Islet of Langerhans (tissue), 1 donor: ENCODE measurements at regions not wholly inside any gene's neighbourhood (a gene's known extent, or its start where the extent isn't known, plus 50 kb on each side); places are given as distances from the start of the nearest gene placed in this dataset.

Experiments used
- FAIRE-seq: peaks from one replicate; lab custom pipeline; 2011; peaks lifted over from hg19 to GRCh38; lab: Jason Lieb, UNC

DNA sequence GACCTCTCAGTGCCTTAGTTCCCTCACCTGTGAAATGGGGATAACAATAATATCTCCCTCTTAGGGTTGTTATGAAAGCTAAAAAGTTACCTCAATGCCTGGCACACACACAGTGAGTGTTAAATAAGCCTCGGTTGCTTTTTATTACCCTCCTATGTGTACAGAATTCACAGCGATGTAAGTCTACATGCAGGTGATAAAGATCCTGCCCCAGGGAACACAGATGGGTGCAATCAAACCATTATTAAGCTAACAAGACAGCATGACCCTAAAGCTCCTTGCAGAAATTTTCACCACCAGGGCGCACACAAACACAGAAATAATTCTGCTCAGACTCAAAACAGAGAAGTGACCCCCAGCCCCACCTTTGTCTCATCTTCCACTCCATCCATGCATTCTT, 261.9 kb downstream of the SNX10 start:
- no peak for FAIRE-seq

DNA sequence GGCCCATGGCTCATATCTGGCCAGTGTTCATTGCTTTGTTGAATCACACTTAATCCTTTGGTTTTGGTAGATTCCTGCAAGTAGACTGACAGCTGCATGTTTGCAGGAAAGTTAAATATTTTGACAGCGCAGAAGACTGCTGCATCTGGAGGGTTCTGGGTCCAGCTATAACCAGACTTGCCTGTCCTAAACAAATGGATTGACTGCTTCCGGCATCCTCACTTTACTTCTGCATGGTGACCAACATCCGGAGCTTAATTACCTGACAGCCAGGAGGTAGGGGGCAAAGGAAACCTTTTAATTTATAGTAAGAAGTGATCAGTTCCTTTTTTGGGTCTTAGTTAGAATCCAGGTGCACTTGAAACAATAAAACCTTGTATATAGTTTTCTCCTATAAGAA, 263.3 kb downstream of the SNX10 start:
- FAIRE-seq, result no peak

DNA sequence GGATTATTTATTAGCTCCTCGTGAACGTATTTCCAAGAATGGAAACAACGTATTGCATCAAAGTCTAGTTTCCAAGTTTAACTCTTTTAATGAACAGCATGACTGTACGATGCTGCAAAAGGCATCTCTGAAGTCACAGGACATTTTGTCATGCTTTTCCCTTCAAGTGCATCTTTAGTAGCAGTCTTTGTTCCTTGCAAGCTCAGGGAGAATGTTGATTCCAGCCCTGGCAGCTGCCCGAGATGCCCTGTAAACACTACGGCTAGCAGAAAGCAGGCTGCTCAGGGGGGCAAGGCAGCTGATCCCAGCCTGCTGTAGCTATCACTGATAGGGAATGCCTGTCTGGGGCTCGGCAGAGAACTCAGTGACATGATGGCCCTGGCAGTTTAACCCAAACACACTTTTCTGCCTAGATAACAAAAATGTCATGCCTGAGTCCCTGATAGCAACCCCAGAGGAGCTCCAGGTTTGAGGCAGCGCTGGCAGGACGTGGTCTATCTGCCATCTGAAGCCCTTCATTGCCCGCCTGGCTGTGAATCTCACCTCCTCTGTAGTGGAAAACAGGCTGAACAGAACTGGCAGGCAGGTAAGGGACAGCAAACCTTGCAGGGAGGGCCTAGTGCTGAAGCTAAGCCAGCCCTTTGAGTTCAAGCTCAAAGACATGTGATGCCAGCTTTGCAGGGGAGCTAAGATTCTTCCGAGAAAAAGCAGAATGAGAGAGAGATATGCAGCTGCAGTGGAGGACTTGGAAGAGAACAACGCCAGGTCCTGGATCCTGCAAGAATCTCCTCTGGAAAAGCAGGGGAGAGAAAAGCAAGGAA, 264.6 kb downstream of the SNX10 start:
- no peak for FAIRE-seq

DNA sequence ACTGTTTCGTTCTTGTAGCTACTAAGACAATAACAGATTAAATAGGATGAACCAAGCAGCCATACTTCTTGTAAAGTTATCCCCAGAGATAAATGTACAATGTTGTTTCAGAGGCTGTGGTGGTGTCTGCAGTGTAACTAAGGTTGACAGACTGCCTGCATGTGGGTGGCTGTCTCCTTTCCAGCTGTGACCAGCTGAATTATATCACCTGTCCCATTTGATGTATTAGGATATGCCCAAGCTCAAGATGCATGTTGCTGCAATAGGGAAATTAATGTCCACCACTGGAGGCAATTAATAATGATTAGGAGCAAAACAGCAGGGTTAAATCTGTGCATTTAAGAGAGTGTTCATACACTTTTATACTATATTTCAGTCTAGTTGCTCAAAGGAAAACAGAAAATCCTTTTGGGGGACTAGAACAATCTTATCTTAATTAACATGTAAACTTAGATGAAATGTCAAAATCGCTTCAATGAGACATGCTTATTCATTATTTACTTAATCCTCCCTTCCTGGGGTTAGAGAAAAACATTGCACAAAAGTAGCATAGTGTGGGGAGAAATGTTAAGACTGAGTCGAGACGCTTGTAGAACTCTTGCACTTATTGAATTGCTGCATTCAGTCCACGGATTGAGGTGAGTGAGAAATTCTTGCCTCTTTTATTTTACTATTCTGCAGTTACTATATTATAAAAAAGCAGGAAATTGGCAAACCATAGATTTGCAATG, 269.0 kb downstream of the SNX10 start:
- FAIRE-seq, result no peak

DNA sequence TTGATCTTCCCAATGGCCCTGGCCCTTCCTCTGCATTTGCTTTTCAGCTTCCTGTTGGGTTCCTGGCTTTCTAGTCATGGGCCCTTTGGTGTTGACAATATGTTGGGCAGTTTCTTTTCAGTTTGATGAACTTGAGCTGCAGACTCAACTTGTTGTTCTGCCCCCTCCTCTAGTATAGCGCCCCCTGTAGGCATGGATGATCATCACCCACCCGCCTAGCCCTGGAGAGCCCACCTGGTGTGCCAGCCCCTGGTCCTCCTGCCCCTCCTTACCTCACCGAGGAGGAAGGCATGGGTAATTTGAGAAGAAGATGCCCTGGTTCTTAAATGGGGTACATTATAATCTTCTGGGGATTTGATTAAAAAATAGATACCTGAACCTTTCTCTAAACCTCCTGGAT, 271.2 kb downstream of the SNX10 start:
- no peak for FAIRE-seq

DNA sequence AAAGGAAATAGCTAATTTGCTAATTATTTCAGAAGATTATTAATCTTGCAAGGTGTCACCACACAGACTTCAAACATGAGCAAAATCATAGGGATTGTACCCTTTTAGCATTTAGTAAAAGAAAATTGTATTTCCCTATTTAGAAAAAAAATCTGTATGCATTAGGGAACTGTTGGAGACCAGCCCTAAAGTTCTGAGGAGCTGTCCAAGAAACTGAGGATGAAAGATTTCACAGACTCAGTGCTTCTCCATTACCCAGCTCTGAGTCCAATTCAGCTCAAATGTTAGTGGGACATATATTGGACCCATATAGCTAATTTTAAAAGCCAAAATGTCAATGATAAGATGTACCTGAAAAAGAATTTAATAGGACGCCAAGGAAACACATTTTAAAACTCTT, 271.7 kb downstream of the SNX10 start:
- no peak for FAIRE-seq

DNA sequence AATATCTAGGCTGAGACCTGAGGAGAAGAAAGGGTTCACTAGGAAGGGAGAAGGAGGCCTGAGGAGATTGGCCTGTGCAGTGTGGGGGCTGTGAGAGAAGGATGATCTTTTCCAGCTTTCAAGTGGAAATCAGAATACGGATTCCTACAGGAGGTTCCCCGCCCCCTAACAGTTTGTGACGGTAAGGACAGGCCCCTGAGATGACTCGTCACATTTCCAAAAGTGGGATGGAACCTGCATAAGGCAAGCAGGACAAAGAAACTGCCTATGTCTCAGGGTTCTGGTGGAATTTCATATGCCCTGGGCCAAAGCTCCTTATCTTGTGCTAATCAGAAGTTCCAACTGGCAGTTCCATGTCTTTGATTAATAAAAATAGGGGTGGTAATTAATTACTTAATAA, 275.6 kb downstream of the SNX10 start:
- FAIRE-seq, result no peak

DNA sequence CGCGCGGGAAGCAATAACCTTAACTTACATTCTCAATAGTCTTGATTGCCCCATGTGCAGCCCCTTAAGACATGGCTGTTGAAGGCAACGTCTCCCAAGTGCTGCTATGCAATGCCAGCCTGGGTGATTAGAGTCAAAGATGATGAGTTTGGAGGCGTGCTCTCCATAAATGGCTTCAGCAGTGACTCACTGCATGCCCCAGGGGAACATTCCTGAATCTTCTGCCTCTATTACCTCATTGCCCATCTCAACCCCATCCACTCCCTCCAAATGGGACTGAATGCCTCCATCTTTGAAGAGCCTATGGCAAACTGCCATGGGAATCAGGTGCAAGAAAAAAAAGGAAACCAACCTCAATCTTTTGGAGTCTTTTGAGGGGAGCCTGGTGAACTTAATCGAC, 282.8 kb downstream of the SNX10 start:
- no peak for FAIRE-seq

DNA sequence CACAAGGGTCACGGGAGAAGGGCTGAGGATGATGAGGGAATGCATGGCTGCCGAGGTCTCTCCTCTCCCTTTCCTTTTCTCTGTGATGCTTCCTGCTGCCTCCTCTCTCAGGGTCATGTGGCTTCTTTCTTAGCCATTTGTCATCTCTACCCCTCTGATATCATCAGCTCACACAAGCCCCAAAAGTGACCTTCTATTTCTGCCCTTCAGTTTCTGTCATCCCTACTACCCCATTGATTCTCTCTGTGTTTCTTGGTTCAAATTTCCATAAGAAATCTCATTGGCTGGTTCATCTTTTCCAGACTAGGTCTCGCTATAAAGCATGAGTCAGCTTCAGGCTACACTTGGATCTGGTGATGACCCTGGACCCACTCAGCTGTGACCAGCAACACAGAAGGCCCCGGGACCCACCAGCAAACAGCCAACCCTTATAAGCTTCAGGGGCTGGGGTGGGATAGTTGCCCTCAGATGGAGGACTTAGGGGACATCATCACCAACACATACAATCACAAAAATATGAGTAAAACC, 284.3 kb downstream of the SKAP2 start:
- no peak for FAIRE-seq

DNA sequence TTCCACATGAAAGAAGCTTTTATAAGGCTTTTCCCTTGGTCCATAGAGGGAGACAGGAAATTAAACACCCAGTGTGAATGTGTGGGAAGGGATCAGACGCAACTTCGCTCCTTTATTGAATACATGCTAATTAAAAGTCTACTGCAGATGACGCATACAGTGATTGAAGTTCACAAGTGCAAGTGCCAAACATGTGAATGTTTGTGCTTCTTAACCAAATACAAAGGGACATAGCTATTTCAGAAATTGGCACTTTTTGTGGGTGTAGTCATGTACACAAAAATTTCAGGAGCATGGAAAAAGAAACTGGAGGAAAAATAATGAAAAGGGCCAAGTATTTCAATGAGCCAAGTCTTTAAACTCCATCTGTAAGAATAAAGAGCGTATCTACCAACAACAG, 283.7 kb downstream of the SKAP2 start:
- FAIRE-seq, result no peak

DNA sequence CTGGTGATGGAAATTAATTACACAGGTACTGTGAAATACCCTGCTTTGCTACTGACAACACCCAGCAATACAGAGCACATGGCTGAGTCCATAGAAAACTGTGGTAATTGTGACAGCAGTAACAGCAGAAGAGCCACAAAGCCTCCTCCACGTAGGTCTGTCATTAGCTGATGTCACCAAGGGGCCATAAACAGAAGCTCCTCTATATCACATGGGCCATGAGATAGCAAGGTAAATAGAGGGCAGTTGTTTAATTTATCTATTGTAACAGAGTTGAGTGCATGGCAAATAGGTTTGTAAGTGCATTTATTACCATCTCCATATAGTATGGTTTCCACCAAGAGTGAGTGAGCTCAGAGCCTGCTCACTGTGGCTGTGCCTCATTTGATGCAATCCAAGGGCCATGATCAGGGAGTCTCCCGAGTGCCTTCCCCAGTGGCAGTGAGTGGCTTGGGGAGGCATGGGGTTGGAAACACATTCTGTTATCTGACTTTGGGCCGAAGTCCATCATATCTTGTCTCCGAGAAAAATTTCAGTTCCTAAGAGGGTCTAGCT, 281.2 kb downstream of the SKAP2 start:
- FAIRE-seq, result no peak

DNA sequence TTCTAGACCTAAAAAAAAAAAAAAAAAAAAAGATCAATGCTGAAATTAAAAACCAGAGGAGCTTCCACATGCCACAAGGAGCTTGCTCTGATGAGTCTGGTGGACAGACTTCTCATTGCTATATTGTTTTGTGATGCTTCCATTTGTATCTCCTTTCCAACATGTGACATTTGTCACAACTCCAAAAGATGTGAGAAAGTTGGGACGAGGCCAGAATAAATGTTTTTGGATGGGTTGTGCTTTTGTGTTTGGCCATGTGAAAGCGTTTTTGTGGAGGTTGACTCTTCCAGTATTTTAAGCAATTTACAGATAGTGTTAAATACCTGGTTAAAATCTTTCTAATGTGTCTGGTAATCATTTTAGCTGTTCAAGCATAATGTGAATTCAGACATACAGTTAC, 280.1 kb downstream of the SKAP2 start:
- FAIRE-seq, result no peak

DNA sequence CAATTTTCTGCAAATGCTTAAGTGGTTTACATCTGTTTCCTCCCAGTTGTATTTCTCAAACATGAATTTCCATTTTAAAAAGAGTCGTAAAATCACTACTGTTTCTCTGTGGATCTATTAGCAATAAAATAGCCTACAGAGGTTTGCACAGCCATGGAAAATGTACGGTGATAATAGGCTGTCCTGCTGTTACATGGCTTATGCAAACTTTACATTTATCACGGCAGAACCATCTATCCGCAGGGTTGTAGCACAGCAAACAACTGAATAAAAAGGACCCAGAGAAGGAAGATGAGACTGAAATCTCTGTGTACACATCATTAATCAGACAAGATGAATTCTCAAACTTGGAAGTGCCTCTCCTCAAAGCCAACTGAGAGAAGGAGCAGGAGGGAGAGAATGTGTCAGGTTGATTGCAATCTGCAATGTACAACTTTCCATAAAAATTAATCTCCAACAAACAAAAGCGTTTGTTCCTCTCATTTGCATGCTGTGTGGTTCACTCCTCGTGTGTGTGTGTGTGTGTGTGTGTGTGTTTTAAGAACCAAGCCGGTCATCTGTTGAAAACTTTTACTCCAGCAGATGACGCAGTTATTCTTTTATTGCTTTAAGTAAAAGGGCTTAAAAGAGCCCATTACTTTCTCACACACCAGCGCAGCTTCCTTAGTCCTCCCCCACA, 279.3 kb downstream of the SKAP2 start:
- no peak for FAIRE-seq

DNA sequence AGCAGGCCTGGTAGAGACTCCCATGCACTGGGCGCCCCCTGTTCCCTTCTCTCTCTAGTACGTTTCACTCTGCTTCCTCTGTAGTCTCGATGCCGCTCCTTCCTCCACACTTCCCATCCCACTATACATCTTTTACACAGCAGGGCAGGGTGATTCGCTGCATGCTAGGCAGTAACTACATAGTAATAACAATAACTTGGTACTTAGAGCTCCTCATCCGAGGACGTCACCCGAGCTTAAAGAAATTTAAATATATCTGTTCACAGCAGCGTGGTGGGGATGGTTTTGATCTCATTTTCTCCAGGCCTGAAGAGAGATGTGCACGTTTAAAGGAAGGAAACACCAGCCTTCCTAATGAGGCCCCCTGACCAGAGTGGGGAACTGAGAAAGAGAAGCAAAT, 276.9 kb downstream of the SKAP2 start:
- FAIRE-seq, result no peak

DNA sequence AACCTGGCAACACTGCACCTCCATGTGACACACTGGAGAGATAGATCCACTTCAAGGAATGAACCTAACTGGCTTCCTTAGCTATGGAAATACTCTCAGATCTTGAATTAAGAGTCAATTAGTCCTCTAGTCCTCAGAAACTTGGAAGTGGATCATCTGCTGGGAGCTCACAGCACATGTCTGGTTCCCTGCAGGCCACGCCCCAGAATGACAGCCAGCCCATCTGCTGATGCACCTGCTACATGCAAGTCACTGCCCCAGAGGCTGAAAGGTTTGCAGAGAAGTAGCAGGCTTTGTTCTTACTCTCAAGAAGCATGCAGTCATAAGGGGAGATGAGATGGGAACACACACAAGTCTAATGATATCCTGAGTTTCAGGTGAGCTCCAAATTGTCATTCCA, 275.9 kb downstream of the SKAP2 start:
- FAIRE-seq, result no peak

DNA sequence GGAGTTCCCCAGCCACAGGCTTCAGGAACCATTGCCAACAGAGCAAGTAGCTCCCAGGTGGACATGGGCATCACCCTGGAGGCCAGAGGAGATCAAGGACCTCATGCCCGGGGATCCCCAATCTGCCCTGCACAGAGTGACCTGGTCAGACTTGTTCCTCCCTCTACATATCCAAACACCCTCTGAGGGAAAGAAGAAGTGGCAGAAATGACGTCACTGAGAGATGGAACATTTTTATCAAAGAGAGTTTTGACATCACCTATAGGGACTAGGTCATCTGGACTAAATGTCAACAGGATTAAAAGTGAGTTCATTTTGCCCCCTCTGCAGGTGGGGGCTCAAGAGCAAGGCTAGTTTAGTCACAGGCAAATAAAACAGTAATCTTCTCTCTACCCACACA, 273.7 kb downstream of the SKAP2 start:
- no peak for FAIRE-seq

DNA sequence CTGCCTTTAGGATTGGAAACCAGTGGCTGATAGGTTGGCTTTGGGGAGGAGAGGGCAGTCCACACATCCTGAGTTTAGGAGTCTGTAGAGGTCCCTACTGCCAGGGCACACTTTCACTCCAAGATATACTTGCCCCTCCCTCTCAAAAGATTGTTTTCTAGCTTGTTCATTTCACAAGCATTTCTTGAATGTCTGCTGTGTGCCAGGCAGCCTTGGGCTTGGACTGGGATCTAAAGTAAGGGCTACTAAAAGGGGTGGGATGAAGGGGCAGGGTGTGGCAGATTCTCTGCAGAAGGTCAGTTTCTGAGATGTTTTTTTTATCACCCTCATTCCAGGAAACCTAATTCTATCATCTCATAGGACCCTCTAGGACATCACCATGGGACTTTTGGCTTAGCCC, 272.4 kb downstream of the SKAP2 start:
- FAIRE-seq, result no peak

DNA sequence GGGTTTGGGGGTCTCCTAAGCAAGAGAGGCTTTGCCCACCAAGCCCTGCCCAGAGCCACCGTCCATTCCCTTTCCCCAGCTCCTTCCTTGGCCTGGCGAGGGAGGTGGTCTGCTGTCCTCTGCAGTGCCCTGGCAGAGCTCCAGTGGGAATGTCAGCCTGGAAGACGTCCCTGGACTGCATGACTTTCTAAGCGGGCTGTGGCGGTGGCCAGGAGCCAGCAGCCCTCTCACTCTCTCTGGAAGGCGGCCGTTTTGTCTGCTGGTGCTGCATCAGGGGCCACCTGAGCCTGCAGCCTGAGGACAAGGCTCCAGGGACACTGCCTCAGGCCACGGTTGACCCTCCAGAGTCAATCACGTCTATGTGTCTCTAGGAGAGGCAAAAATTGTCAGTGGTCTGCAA, 271.0 kb downstream of the SKAP2 start:
- no peak for FAIRE-seq

DNA sequence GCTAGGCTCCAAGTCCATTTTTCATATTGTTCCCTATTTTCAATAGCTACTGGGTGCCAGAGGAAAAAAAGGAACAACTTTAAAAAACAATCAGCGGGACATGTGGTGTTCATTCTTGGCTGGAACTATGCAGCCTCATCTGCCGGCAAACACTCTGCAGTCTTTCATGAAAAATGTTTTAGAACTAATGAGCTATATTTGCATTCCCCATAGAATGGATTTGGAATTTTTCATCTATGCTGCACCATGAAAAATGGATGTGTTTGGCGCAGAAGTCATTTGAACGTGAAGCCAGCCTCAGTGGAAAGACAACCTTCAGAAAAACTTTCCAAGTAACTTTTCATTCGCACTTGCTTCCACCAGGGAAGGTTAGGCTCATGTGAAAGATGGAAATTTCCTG, 270.5 kb downstream of the SKAP2 start:
- FAIRE-seq, result no peak

DNA sequence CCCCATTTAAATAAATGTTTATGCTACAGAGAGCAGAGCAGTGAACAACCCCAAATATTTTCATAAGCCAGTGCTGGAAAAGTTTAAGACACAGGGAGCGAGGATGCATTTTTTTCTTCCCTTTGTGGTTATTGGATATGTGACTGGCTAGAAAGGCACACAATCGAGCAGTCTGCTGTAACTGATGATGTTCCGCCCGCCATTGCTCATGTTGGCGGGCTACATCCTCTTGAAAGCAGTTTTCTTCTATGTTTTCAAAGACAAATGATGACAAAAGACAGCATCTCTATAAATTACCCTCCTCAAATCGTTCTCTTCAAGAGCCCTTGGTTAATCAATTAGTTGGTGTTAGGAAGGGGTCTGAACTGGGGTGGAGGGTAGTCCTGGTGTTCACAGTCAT, 269.8 kb downstream of the SKAP2 start:
- no peak for FAIRE-seq

DNA sequence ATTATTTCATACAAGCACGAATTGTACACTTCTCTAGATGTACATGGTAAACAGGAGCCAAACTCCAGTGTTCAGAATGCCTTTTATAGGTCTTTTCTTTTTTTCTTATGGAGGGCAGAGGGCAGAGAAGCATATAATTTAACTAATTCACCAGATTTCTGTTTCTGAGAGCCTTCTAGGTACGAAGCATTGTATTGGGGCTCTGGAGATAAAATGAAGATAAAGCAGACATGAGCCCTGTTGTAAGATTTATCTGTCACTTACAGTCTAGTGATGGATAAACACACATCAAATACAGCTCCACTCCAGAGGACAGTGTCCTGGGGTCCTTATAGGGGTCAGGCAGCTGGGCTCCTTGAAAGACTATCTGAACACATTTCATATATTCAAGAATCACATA, 265.5 kb downstream of the SKAP2 start:
- no peak for FAIRE-seq

DNA sequence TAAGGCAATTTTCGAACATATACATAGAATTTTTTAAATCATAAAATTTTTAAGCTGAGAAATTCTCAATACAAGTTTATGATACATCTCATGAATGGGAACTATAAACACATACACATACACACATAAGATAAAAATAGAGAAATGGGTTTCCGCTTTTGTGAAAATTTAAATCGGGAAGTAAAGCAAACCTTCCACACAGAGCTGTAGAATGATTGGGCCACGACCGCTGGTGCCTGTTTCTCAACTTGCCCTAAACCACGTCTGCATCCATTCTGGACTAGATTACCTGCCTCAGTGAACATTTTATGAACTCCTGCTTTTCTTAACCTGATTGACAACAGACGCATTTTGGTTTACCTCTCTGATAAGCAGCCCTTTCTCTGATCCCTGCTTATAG, 264.4 kb downstream of the SKAP2 start:
- FAIRE-seq, result no peak

DNA sequence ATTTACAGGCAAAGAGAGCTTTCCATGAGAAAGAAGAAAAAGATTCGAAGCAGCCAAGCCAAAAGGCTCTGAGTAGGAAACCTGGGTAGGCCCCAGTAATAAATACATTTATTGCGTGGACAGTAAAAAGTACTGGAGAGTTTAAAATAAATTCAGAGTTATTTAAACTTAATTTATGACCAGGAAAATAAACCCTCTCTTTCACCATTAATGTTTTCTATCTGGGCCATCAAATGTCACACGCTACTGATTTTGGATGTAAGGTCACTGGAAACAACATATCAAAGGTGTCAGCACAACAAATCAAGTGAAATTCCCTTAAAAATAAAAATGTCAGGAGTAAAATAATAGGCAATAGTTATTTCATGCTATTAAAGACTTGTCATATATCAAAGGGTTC, 264.0 kb downstream of the SKAP2 start:
- no peak for FAIRE-seq
